Uterus (tissue), 2 donors: ENCODE measurements at regions not wholly inside any gene's neighbourhood (a gene's known extent, or its start where the extent isn't known, plus 50 kb on each side); places are given as distances from the start of the nearest gene placed in this dataset.

ENCODE experiments used
- POLR2A ChIP-seq, 2 donors: fragments of 450-650 bp; IDR thresholded peaks; one replicate each; pipeline ENCODE4 v1.6.1; 2016; ENCODE audit warnings: antibody characterized with exemption in 2 of 2, mild to moderate bottlenecking in 1 of 2, moderate library complexity in 1 of 2
- TF ChIP-seq, protein P1 (sequence below), 4 experiments: fragments of 200-600 bp in 2 of 4; fragments of 450-650 bp in 2 of 4; sonication (generic) in 2 of 4; IDR thresholded peaks; one replicate each; pipeline ENCODE4 v1.5.1; 2016 to 2019; ENCODE audit warnings: antibody characterized with exemption in 4 of 4, mild to moderate bottlenecking in 2 of 4, moderate library complexity in 1 of 4

- TF ChIP-seq, protein P1, sequence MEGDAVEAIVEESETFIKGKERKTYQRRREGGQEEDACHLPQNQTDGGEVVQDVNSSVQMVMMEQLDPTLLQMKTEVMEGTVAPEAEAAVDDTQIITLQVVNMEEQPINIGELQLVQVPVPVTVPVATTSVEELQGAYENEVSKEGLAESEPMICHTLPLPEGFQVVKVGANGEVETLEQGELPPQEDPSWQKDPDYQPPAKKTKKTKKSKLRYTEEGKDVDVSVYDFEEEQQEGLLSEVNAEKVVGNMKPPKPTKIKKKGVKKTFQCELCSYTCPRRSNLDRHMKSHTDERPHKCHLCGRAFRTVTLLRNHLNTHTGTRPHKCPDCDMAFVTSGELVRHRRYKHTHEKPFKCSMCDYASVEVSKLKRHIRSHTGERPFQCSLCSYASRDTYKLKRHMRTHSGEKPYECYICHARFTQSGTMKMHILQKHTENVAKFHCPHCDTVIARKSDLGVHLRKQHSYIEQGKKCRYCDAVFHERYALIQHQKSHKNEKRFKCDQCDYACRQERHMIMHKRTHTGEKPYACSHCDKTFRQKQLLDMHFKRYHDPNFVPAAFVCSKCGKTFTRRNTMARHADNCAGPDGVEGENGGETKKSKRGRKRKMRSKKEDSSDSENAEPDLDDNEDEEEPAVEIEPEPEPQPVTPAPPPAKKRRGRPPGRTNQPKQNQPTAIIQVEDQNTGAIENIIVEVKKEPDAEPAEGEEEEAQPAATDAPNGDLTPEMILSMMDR (IDR thresholded peaks at IDR 0.05) = no peak
- no peak for TF ChIP-seq POLR2A (IDR thresholded peaks at IDR 0.05)
Measured at GRCh38 chr11:10631761-10632160, 61.8 kb downstream of the IRAG1 start.
